Head of caudate nucleus (tissue), 42 donors: ENCODE measurements at regions not wholly inside any gene's neighbourhood (a gene's known extent, or its start where the extent isn't known, plus 50 kb on each side); places are given as distances from the start of the nearest gene placed in this dataset.

Experiments used
- DNase-seq, 42 donors: peaks; one replicate each; pipeline versions ENCODE4 v3.0.0 to v3.0.0-alpha.2; 2020 to 2021; ENCODE audit warnings: mixed read lengths in 7 of 42
- intact Hi-C: fragments of 100-400 bp; cut with DNase I; formaldehyde crosslinking; loops from one replicate; pipeline ENCODE4 v1.15.0; 2022

GRCh38 chrX:134171661-134172587 is 65.1 kb upstream of the CCDC160 start:
- DNase-seq: peak in 41 of 42 donors; percentile 4 to 75 (median 34)
- intact Hi-C loops: no loop called here

- intact Hi-C loops: no loop called here
- peak in 40 of 42 donors; percentile 3 to 80 (median 53) for DNase-seq
These were observed 64.3 kb upstream of the CCDC160 start for GRCh38 chrX:134172588-134173259.

- intact Hi-C loops: no loop called here
- DNase-seq: no peak
These were observed 63.3 kb upstream of the CCDC160 start for GRCh38 chrX:134173541-134174272.

GRCh38 chrX:134174273-134174660 is 62.7 kb upstream of the CCDC160 start:
- DNase-seq: no peak
- intact Hi-C loops: no loop called here

GRCh38 chrX:134174859-134175258 is 62.1 kb upstream of the CCDC160 start:
- no peak for DNase-seq
- intact Hi-C loops: no loop called here

- no peak for DNase-seq
- intact Hi-C loops: no loop called here
These were observed 59.5 kb upstream of the CCDC160 start for GRCh38 chrX:134177527-134177926.

- intact Hi-C loops: no loop called here
- DNase-seq: no peak
These were observed 56.2 kb upstream of the CCDC160 start for GRCh38 chrX:134180601-134181274.

- intact Hi-C loops: no loop called here
- DNase-seq: no peak
These were observed 55.7 kb upstream of the CCDC160 start for GRCh38 chrX:134181275-134181660.

GRCh38 chrX:134183665-134184064 is 53.3 kb upstream of the CCDC160 start:
- intact Hi-C loops: no loop called here
- no peak for DNase-seq

- DNase-seq: no peak
- intact Hi-C loops: no loop called here
These were observed 52.0 kb upstream of the CCDC160 start for GRCh38 chrX:134184936-134185335.

- no peak for DNase-seq
- intact Hi-C loops: no loop called here
These were observed 50.4 kb upstream of the CCDC160 start for GRCh38 chrX:134186362-134187121.
